ENCODE measurements at regions not wholly inside any gene's neighbourhood (a gene's known extent, or its start where the extent isn't known, plus 50 kb on each side); places are given as distances from the start of the nearest gene placed in this dataset.

DNA sequence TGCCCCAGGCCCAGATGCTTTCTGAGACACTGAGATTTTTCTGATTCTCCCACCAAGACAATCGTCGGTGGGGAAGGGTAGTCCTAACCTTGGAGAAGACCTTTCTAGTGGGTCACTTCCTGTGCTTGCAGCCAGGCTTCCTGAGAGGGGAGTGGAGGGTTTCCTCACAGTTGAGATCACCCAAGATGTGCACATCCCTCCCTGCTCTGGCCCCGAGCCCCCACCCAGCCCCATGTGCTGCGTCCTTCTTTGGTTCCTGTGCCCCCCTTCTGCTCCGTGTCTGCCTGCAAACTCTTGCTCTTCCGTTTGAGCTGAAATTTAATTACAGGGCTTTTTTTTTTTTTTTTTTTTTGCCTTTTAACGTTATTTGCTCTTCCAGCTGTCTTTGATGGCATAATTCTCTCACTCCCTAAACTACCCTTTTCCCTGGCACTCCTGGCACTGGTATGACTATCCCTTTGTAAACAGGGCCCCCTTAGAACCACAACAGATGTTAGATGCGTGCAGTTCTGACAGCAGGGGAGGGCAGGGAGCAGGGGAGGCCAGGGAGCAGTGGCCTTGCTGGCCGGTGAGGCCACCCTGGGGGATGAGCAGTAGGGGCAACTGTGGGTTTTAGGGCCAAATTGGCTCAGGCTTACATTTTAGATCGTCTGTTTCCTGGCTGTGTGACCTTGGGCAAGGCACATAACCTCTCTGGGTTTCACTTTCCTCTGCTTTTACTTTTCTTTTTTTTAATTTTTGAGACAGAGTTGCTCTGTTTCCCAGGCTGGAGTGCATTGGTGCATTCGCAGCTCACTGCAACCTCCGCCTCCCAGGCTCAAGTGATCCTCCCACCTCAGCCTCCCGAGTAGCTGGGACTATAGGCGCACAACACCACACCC lies 144.5 kb downstream of the PHETA1 start:
- Mint-ChIP-seq H3K4me1 (peaks cover 18% of the 10 kb centered on the region), H3K27me3 (ENCODE audit: low read depth) (no peaks in the 10 kb centered on the region), H3K27ac (no peak overlapping the region), H3K4me3 (no peak overlapping the region), H3K36me3 (no peaks in the 10 kb centered on the region; the same call in 1 of the 2 replicates), H3K9me3 (no peaks in the 10 kb centered on the region)
- POLR2A ChIA-PET: no interaction called here
- no peak for TF ChIP-seq JAZF1 (CRISPR knock-in tag; IDR thresholded peaks at IDR 0.05)
- TF ChIP-seq ZNF416 (CRISPR knock-in tag; IDR thresholded peaks at IDR 0.05): no peak
- no peak for TF ChIP-seq TP53 (CRISPR knock-in tag; IDR thresholded peaks at IDR 0.05)
- CTCF ChIA-PET: no interaction called here
- ATAC-seq (no peak), DNase-seq (ENCODE audit: low spot score) (no peak)

- no peak overlapping the region for H3K4me3 Mint-ChIP-seq
- H3K36me3 Mint-ChIP-seq: no peaks in the 10 kb centered on the region; the same call in 1 of the 2 replicates
- POLR2A ChIA-PET: no interaction called here
- CTCF ChIA-PET: no interaction called here
- H3K27me3 Mint-ChIP-seq (ENCODE audit: low read depth): no peaks in the 10 kb centered on the region
- ATAC-seq (no peak), DNase-seq (ENCODE audit: low spot score) (no peak)
- H3K9me3 Mint-ChIP-seq: no peaks in the 10 kb centered on the region
- H3K4me1 Mint-ChIP-seq: peaks cover 18% of the 10 kb centered on the region
- H3K27ac Mint-ChIP-seq: no peak overlapping the region
- TF ChIP-seq PRRX2 (CRISPR knock-in tag; IDR thresholded peaks at IDR 0.05) (no peak), ESRRA (CRISPR knock-in tag; IDR thresholded peaks at IDR 0.05; ENCODE audit: borderline replicate concordance) (no peak), SMAD4 (CRISPR knock-in tag; IDR thresholded peaks at IDR 0.05) (no peak), ZNF263 (CRISPR knock-in tag; IDR thresholded peaks at IDR 0.05; ENCODE audit: low read depth) (no peak), CREM (CRISPR knock-in tag; IDR thresholded peaks at IDR 0.05) (no peak), SOX15 (CRISPR knock-in tag; IDR thresholded peaks at IDR 0.05) (no peak), SMAD3 (CRISPR knock-in tag; IDR thresholded peaks at IDR 0.05; ENCODE audit: borderline replicate concordance) (no peak), CBFB (CRISPR knock-in tag; IDR thresholded peaks at IDR 0.05; ENCODE audit: low read depth) (no peak), ZSCAN18 (CRISPR knock-in tag; IDR thresholded peaks at IDR 0.05) (no peak), ZNF219 (CRISPR knock-in tag; IDR thresholded peaks at IDR 0.05; ENCODE audit: borderline replicate concordance) (no peak), ATF1 (CRISPR knock-in tag; IDR thresholded peaks at IDR 0.05) (no peak), ELF4 (CRISPR knock-in tag; IDR thresholded peaks at IDR 0.05; ENCODE audit: low read depth) (no peak), NFYB (CRISPR knock-in tag; conservative IDR thresholded peaks at IDR 0.05; ENCODE audit: low read depth) (no peak)
- TF ChIP-seq, protein P1, sequence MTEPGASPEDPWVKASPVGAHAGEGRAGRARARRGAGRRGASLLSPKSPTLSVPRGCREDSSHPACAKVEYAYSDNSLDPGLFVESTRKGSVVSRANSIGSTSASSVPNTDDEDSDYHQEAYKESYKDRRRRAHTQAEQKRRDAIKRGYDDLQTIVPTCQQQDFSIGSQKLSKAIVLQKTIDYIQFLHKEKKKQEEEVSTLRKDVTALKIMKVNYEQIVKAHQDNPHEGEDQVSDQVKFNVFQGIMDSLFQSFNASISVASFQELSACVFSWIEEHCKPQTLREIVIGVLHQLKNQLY (CRISPR knock-in tag; IDR thresholded peaks at IDR 0.05): no peak
- TF ChIP-seq, protein P2, sequence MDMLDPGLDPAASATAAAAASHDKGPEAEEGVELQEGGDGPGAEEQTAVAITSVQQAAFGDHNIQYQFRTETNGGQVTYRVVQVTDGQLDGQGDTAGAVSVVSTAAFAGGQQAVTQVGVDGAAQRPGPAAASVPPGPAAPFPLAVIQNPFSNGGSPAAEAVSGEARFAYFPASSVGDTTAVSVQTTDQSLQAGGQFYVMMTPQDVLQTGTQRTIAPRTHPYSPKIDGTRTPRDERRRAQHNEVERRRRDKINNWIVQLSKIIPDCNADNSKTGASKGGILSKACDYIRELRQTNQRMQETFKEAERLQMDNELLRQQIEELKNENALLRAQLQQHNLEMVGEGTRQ (CRISPR knock-in tag; IDR thresholded peaks at IDR 0.05): no peak
- TF ChIP-seq, protein P3, sequence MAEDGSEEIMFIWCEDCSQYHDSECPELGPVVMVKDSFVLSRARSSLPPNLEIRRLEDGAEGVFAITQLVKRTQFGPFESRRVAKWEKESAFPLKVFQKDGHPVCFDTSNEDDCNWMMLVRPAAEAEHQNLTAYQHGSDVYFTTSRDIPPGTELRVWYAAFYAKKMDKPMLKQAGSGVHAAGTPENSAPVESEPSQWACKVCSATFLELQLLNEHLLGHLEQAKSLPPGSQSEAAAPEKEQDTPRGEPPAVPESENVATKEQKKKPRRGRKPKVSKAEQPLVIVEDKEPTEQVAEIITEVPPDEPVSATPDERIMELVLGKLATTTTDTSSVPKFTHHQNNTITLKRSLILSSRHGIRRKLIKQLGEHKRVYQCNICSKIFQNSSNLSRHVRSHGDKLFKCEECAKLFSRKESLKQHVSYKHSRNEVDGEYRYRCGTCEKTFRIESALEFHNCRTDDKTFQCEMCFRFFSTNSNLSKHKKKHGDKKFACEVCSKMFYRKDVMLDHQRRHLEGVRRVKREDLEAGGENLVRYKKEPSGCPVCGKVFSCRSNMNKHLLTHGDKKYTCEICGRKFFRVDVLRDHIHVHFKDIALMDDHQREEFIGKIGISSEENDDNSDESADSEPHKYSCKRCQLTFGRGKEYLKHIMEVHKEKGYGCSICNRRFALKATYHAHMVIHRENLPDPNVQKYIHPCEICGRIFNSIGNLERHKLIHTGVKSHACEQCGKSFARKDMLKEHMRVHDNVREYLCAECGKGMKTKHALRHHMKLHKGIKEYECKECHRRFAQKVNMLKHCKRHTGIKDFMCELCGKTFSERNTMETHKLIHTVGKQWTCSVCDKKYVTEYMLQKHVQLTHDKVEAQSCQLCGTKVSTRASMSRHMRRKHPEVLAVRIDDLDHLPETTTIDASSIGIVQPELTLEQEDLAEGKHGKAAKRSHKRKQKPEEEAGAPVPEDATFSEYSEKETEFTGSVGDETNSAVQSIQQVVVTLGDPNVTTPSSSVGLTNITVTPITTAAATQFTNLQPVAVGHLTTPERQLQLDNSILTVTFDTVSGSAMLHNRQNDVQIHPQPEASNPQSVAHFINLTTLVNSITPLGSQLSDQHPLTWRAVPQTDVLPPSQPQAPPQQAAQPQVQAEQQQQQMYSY (CRISPR knock-in tag; IDR thresholded peaks at IDR 0.05): no peak
Observed at GRCh38 chr12:111222523-111222922, 146.4 kb downstream of the PHETA1 start.
